DOHH2 (cell line): ENCODE measurements at regions not wholly inside any gene's neighbourhood (a gene's known extent, or its start where the extent isn't known, plus 50 kb on each side); places are given as distances from the start of the nearest gene placed in this dataset.

Experiments
- H3F3A ChIP-seq: fragments of 200-600 bp; sonication (generic), shearing (Covaris generic); 2 replicates; pipeline ENCODE4 v1.6.0; 2016; ENCODE audit warnings: antibody characterized with exemption, mild to moderate bottlenecking; ENCODE audit not compliant: control insufficient read depth, insufficient read depth
- H3K27ac ChIP-seq: fragments of 200-600 bp; sonication (generic); 2 replicates; pipeline ENCODE4 v1.5.1; 2014; ENCODE audit warnings: low read depth, mild to moderate bottlenecking, low read length, moderate library complexity
- H3K27me3 ChIP-seq: fragments of 200-600 bp; sonication (generic); 2 replicates; pipeline ENCODE4 v1.6.1; 2014; ENCODE audit warnings: mild to moderate bottlenecking, low read length, mixed read lengths; ENCODE audit not compliant: control insufficient read depth
- H3K36me3 ChIP-seq: fragments of 200-600 bp; sonication (generic); 2 replicates; pipeline ENCODE4 v1.6.1; 2014; ENCODE audit warnings: mild to moderate bottlenecking, low read length, moderate library complexity, mixed read lengths; ENCODE audit not compliant: control insufficient read depth
- H3K4me1 ChIP-seq: fragments of 200-600 bp; sonication (generic); 2 replicates; pipeline ENCODE4 v1.6.1; 2014; ENCODE audit warnings: mild to moderate bottlenecking, low read length, mixed read lengths; ENCODE audit not compliant: control insufficient read depth
- H3K4me2 ChIP-seq: fragments of 200-600 bp; sonication (generic); 2 replicates; pipeline ENCODE4 v1.6.0; 2014; ENCODE audit warnings: mild to moderate bottlenecking, low read length, moderate library complexity
- H3K4me3 ChIP-seq: fragments of 200-600 bp; sonication (generic); 2 replicates; pipeline ENCODE4 v1.5.1; 2014; ENCODE audit warnings: mild to moderate bottlenecking, low read length, mixed read lengths
- H3K79me2 ChIP-seq: fragments of 200-600 bp; sonication (generic); 2 replicates; pipeline ENCODE4 v1.6.1; 2014; ENCODE audit warnings: mild to moderate bottlenecking, low read length, mixed read lengths; ENCODE audit not compliant: control insufficient read depth
- H3K9me2 ChIP-seq: fragments of 200-600 bp; sonication (generic); replicated peaks from 2 replicates; pipeline ENCODE4 v1.6.1; 2014; ENCODE audit warnings: mild to moderate bottlenecking, low read length, mixed read lengths; ENCODE audit not compliant: control insufficient read depth
- H3K9me3 ChIP-seq: fragments of 200-600 bp; sonication (generic); 2 replicates; pipeline ENCODE4 v1.6.1; 2014; ENCODE audit warnings: antibody characterized with exemption, low read length, mixed read lengths; ENCODE audit not compliant: control insufficient read depth, insufficient read depth
- H4K20me1 ChIP-seq: fragments of 200-600 bp; sonication (generic); 2 replicates; pipeline ENCODE4 v1.6.0; 2014; ENCODE audit warnings: low read depth, mild to moderate bottlenecking, antibody characterized with exemption, low read length, moderate library complexity; ENCODE audit not compliant: control insufficient read depth, insufficient read depth
- EZH2phosphoT487 ChIP-seq: fragments of 200-600 bp; sonication (generic); IDR thresholded peaks from 2 replicates; pipeline ENCODE4 v1.6.1; 2017; ENCODE audit warnings: borderline replicate concordance, mild to moderate bottlenecking, antibody characterized with exemption, low read length, moderate library complexity, mixed read lengths
- TF ChIP-seq, protein P1 (sequence below): fragments of 200-600 bp; sonication (generic); IDR thresholded peaks from one replicate; pipeline ENCODE4 v1.5.1; 2014; ENCODE audit warnings: antibody characterized with exemption, mild to moderate bottlenecking, low read depth, low read length; ENCODE audit not compliant: poor library complexity, severe bottlenecking

DNA sequence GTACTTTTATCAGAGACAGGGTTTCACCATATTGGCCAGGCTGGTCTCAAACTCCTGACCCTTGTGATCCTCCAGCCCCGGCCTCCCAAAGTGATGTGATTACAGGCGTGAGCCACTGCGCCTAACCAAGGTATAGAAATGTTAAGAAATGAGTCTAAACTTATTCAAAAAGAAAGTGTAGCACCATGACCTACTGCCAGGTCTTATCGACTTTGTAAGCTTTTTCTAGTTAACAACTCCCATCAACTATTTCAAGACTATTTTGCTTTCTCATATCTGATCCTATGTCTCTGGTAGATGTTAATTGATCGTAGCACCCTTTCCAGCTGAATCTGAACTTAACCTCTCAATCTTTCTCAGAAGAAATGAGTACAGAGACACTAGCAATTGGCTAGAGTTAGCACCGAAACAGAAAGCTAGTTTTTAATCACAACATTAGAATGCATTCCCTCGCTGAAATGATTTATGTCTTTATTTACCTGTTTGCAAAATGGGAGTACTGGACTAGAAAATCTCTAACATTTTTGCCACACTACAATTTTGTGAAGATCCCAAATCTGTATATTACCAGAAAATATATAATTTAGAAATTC is 114.0 kb upstream of the HGF start:
- no peaks in the 10 kb centered on the region for H4K20me1 ChIP-seq
- H3K79me2 ChIP-seq: no peaks in the 10 kb centered on the region
- no peaks in the 10 kb centered on the region for H3K36me3 ChIP-seq
- H3K27me3 ChIP-seq: no peaks in the 10 kb centered on the region
- H3K4me3 ChIP-seq: no peak overlapping the region
- H3K27ac ChIP-seq: no peak overlapping the region
- H3K9me2 ChIP-seq: no peaks in the 10 kb centered on the region
- H3K9me3 ChIP-seq: no peaks in the 10 kb centered on the region
- no peaks in the 10 kb centered on the region for H3F3A ChIP-seq
- TF ChIP-seq EZH2phosphoT487: no peak
- TF ChIP-seq, protein P1, sequence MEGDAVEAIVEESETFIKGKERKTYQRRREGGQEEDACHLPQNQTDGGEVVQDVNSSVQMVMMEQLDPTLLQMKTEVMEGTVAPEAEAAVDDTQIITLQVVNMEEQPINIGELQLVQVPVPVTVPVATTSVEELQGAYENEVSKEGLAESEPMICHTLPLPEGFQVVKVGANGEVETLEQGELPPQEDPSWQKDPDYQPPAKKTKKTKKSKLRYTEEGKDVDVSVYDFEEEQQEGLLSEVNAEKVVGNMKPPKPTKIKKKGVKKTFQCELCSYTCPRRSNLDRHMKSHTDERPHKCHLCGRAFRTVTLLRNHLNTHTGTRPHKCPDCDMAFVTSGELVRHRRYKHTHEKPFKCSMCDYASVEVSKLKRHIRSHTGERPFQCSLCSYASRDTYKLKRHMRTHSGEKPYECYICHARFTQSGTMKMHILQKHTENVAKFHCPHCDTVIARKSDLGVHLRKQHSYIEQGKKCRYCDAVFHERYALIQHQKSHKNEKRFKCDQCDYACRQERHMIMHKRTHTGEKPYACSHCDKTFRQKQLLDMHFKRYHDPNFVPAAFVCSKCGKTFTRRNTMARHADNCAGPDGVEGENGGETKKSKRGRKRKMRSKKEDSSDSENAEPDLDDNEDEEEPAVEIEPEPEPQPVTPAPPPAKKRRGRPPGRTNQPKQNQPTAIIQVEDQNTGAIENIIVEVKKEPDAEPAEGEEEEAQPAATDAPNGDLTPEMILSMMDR: no peak
- peaks cover 22% of the 10 kb centered on the region for H3K4me1 ChIP-seq
- no peak overlapping the region for H3K4me2 ChIP-seq

DNA sequence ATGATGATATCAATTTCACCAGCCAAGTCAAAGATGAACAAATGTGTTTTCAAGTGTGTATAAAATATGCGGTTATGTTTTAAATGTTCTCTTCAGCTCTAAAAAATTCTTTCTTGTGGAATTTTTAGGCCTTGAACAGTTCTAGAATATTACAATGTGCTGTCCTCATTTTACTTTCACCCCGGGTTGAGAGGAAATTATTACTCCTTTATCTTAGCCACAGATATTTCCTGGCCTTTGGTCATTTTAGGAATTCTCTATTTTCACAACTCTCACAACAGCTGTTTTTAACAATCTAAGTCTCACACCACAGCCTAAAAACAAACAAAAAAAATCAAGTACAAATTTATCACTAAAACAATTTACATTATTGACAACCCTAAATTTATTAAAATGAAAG is 112.2 kb upstream of the HGF start:
- no peaks in the 10 kb centered on the region for H3K79me2 ChIP-seq
- no peak overlapping the region for H3K4me2 ChIP-seq
- H3F3A ChIP-seq: no peaks in the 10 kb centered on the region
- no peak overlapping the region for H3K27ac ChIP-seq
- H3K9me3 ChIP-seq: no peaks in the 10 kb centered on the region
- H3K4me1 ChIP-seq: peaks cover 15% of the 10 kb centered on the region
- no peaks in the 10 kb centered on the region for H3K9me2 ChIP-seq
- no peak for TF ChIP-seq EZH2phosphoT487
- TF ChIP-seq, protein P1: no peak
- H3K27me3 ChIP-seq: no peaks in the 10 kb centered on the region
- no peaks in the 10 kb centered on the region for H4K20me1 ChIP-seq
- H3K36me3 ChIP-seq: no peaks in the 10 kb centered on the region
- no peak overlapping the region for H3K4me3 ChIP-seq

DNA sequence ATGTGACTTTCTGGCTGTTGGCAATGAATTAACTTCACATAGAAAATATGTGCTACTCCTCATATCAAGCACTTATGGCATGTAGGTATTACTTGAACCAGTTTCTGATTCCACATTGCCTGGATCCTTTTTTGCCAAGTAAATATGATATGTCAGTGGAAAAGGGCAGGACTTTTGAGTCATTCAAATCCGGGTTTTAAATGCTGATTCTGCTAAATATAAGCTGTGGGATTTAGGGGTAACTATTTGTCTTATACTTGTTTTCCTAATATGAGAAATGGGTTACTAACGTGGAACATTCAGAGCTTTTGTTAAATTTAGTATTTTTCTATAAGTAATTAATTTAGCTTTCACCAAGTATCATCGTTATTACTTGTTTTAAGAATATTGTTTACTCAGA is 108.0 kb upstream of the HGF start:
- no peak overlapping the region for H3K4me3 ChIP-seq
- no peaks in the 10 kb centered on the region for H3K27me3 ChIP-seq
- no peaks in the 10 kb centered on the region for H3K9me2 ChIP-seq
- no peaks in the 10 kb centered on the region for H3K36me3 ChIP-seq
- no peak overlapping the region for H3K27ac ChIP-seq
- no peak overlapping the region for H3K4me2 ChIP-seq
- no peaks in the 10 kb centered on the region for H3K79me2 ChIP-seq
- no peaks in the 10 kb centered on the region for H4K20me1 ChIP-seq
- peaks cover 7% of the 10 kb centered on the region for H3K4me1 ChIP-seq
- H3F3A ChIP-seq: no peaks in the 10 kb centered on the region
- no peak for TF ChIP-seq EZH2phosphoT487
- TF ChIP-seq, protein P1: no peak
- H3K9me3 ChIP-seq: no peaks in the 10 kb centered on the region

DNA sequence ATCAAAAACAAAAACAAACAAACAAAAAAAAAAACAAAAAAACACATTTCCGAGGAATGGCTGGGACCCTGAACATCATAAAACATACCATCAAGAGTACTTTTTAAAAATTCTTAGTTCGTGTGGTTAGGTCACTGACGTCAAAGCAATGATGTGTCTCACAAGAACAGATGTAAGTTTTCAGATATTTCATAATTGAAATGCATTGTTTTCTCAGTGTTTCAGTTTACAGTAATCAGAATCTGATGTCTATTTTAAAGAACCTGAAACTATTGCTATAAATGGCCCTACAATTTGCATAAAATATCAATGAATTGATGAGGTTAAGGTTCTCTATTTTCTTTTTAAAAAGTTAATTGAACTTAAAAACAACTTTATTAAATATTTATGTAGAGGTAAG is 103.7 kb upstream of the HGF start:
- Histone ChIP-seq H3K4me2 (no peak overlapping the region), H3K4me1 (no peaks in the 10 kb centered on the region), H3K9me2 (no peaks in the 10 kb centered on the region; the same call in 1 of the 2 replicates), H3F3A (no peaks in the 10 kb centered on the region), H4K20me1 (no peaks in the 10 kb centered on the region), H3K27me3 (no peaks in the 10 kb centered on the region), H3K27ac (no peak overlapping the region), H3K36me3 (no peaks in the 10 kb centered on the region), H3K9me3 (no peaks in the 10 kb centered on the region), H3K4me3 (no peak overlapping the region), H3K79me2 (no peaks in the 10 kb centered on the region)
- TF ChIP-seq, protein P1: no peak
- no peak for TF ChIP-seq EZH2phosphoT487
